ENCODE measurements at regions not wholly inside any gene's neighbourhood (a gene's known extent, or its start where the extent isn't known, plus 50 kb on each side); places are given as distances from the start of the nearest gene placed in this dataset.
"Not testable (repeated sequence)": the region's sequence is repeated elsewhere in the genome, so short reads cannot be mapped to it uniquely, and the experiment has no call there.

GRCh38 chr3:882533-882932 lies 210.3 kb upstream of the CNTN6 start:
- H3K9me3 Mint-ChIP-seq: peaks cover 49% of the 10 kb centered on the region
- H3K4me3 Mint-ChIP-seq: no peak overlapping the region
- no peaks in the 10 kb centered on the region for H3K27me3 Mint-ChIP-seq (ENCODE audit: insufficient read depth)
- DNase-seq: no peak
- TF ChIP-seq CTCF (IDR thresholded peaks at IDR 0.05): no peak
- no peaks in the 10 kb centered on the region for H3K4me1 Mint-ChIP-seq (ENCODE audit: low read depth)
- no peak overlapping the region for H3K27ac Mint-ChIP-seq
- no peaks in the 10 kb centered on the region for H3K36me3 Mint-ChIP-seq (ENCODE audit: low read depth)

GRCh38 chr3:901953-902778 lies 190.7 kb upstream of the CNTN6 start:
- Mint-ChIP-seq H3K4me1 (ENCODE audit: low read depth) (no peaks in the 10 kb centered on the region), H3K9me3 (peaks cover 8% of the 10 kb centered on the region), H3K27me3 (ENCODE audit: insufficient read depth) (peaks cover 2% of the 10 kb centered on the region; the same call in 1 of the 2 replicates), H3K4me3 (no peak overlapping the region), H3K36me3 (ENCODE audit: low read depth) (no peaks in the 10 kb centered on the region), H3K27ac (no peak overlapping the region)
- peak; percentile 84 for TF ChIP-seq CTCF (IDR thresholded peaks at IDR 0.05)
- peak; percentile 2 for DNase-seq

GRCh38 chr3:905217-905616 lies 187.6 kb upstream of the CNTN6 start:
- H3K4me3 Mint-ChIP-seq: no peak overlapping the region
- no peak overlapping the region for H3K27ac Mint-ChIP-seq
- no peak for DNase-seq
- no peaks in the 10 kb centered on the region for H3K36me3 Mint-ChIP-seq (ENCODE audit: low read depth)
- H3K27me3 Mint-ChIP-seq (ENCODE audit: insufficient read depth): no peaks in the 10 kb centered on the region
- no peak for TF ChIP-seq CTCF (IDR thresholded peaks at IDR 0.05)
- peaks cover 29% of the 10 kb centered on the region for H3K9me3 Mint-ChIP-seq
- no peaks in the 10 kb centered on the region for H3K4me1 Mint-ChIP-seq (ENCODE audit: low read depth)

- no peak overlapping the region for H3K4me3 Mint-ChIP-seq
- no peaks in the 10 kb centered on the region for H3K4me1 Mint-ChIP-seq (ENCODE audit: low read depth)
- TF ChIP-seq CTCF (IDR thresholded peaks at IDR 0.05): no peak
- no peaks in the 10 kb centered on the region for H3K27me3 Mint-ChIP-seq (ENCODE audit: insufficient read depth)
- H3K36me3 Mint-ChIP-seq (ENCODE audit: low read depth): no peaks in the 10 kb centered on the region
- DNase-seq: no peak
- no peak overlapping the region for H3K27ac Mint-ChIP-seq
- H3K9me3 Mint-ChIP-seq: peaks cover 44% of the 10 kb centered on the region
Observed at GRCh38 chr3:906739-907138, 186.1 kb upstream of the CNTN6 start.

- Mint-ChIP-seq H3K4me1 (ENCODE audit: low read depth) (no peaks in the 10 kb centered on the region), H3K4me3 (no peak overlapping the region), H3K36me3 (ENCODE audit: low read depth) (no peaks in the 10 kb centered on the region), H3K27me3 (ENCODE audit: insufficient read depth) (no peaks in the 10 kb centered on the region), H3K9me3 (peaks cover 57% of the 10 kb centered on the region), H3K27ac (no peak overlapping the region)
- TF ChIP-seq CTCF (IDR thresholded peaks at IDR 0.05): no peak
- no peak for DNase-seq
Observed at GRCh38 chr3:908839-909238, 184.0 kb upstream of the CNTN6 start.

GRCh38 chr3:912717-913116 lies 180.1 kb upstream of the CNTN6 start:
- DNase-seq; H3K27ac Mint-ChIP-seq; H3K4me3 Mint-ChIP-seq; H3K36me3 Mint-ChIP-seq (ENCODE audit: low read depth); H3K27me3 Mint-ChIP-seq (ENCODE audit: insufficient read depth); H3K4me1 Mint-ChIP-seq (ENCODE audit: low read depth): not testable (repeated sequence)
- H3K9me3 Mint-ChIP-seq: peaks cover 54% of the 10 kb centered on the region

Measured in HFFc6 (cell line).